SU-DHL-6 (cell line): ENCODE measurements at regions not wholly inside any gene's neighbourhood (a gene's known extent, or its start where the extent isn't known, plus 50 kb on each side); places are given as distances from the start of the nearest gene placed in this dataset.

Experiments used
- CTCF ChIP-seq: fragments of 200-600 bp; sonication (generic); IDR thresholded peaks from one replicate; pipeline ENCODE4 v1.5.1; 2017; ENCODE audit warnings: antibody characterized with exemption, mild to moderate bottlenecking, low read length, moderate library complexity; ENCODE audit not compliant: insufficient read depth, poor library complexity, severe bottlenecking
- EZH2phosphoT487 ChIP-seq: fragments of 200-600 bp; sonication (generic), shearing (Covaris generic); conservative IDR thresholded peaks from 2 replicates; pipeline ENCODE4 v1.6.1; 2018; ENCODE audit warnings: mild to moderate bottlenecking, antibody characterized with exemption, low read length, moderate library complexity, mixed read lengths

- TF ChIP-seq CTCF (no peak), EZH2phosphoT487 (no peak)
Measured at GRCh38 chr4:177128306-177128705, 181.4 kb upstream of the NEIL3 start.
